ENCODE measurements at regions not wholly inside any gene's neighbourhood (a gene's known extent, or its start where the extent isn't known, plus 50 kb on each side); places are given as distances from the start of the nearest gene placed in this dataset.

- no peak for FAIRE-seq
- TF ChIP-seq TAF1 (IDR thresholded peaks at IDR 0.05; ENCODE audit: borderline replicate concordance, low read depth, low read length) = no peak
- TF ChIP-seq POLR2A (IDR thresholded peaks at IDR 0.05; ENCODE audit: low read depth, low read length) = no peak
- no peak for TF ChIP-seq POLR2AphosphoS5 (IDR thresholded peaks at IDR 0.05; ENCODE audit: low read depth, low read length)
- DNase-seq (ENCODE audit: insufficient read length) = no peak
These were observed 440.8 kb upstream of the RASGEF1B start for GRCh38 chr4:81912376-81913030.

- FAIRE-seq = no peak
These were observed 435.2 kb upstream of the RASGEF1B start for GRCh38 chr4:81906905-81907304.

GRCh38 chr4:81905971-81906370, 434.3 kb upstream of the RASGEF1B start:
- no peak for TF ChIP-seq POLR2A (IDR thresholded peaks at IDR 0.05; ENCODE audit: low read depth, low read length)
- no peak for TF ChIP-seq TAF1 (IDR thresholded peaks at IDR 0.05; ENCODE audit: borderline replicate concordance, low read depth, low read length)
- TF ChIP-seq POLR2AphosphoS5 (IDR thresholded peaks at IDR 0.05; ENCODE audit: low read depth, low read length) = no peak
- DNase-seq (ENCODE audit: insufficient read length) (no peak), FAIRE-seq (peak; percentile 74)

More at GRCh38 chr4:81906905-81907304, 435.2 kb upstream of the RASGEF1B start:
- DNase-seq (ENCODE audit: insufficient read length) = no peak
- TF ChIP-seq POLR2AphosphoS5 (IDR thresholded peaks at IDR 0.05; ENCODE audit: low read depth, low read length) (no peak), TAF1 (IDR thresholded peaks at IDR 0.05; ENCODE audit: borderline replicate concordance, low read depth, low read length) (no peak), POLR2A (IDR thresholded peaks at IDR 0.05; ENCODE audit: low read depth, low read length) (no peak)

GRCh38 chr4:81904121-81904520, 432.4 kb upstream of the RASGEF1B start:
- FAIRE-seq = no peak
- DNase-seq (ENCODE audit: insufficient read length) = no peak
- TF ChIP-seq POLR2A (IDR thresholded peaks at IDR 0.05; ENCODE audit: low read depth, low read length) = no peak

GRCh38 chr4:81903212-81903611, 431.5 kb upstream of the RASGEF1B start:
- no peak for DNase-seq (ENCODE audit: insufficient read length)
- TF ChIP-seq POLR2AphosphoS5 (IDR thresholded peaks at IDR 0.05; ENCODE audit: low read depth, low read length) = no peak
- TF ChIP-seq POLR2A (IDR thresholded peaks at IDR 0.05; ENCODE audit: low read depth, low read length) = no peak
- no peak for TF ChIP-seq TAF1 (IDR thresholded peaks at IDR 0.05; ENCODE audit: borderline replicate concordance, low read depth, low read length)
- no peak for FAIRE-seq

- no peak for DNase-seq (ENCODE audit: insufficient read length)
- TF ChIP-seq POLR2AphosphoS5 (IDR thresholded peaks at IDR 0.05; ENCODE audit: low read depth, low read length) (no peak), TAF1 (IDR thresholded peaks at IDR 0.05; ENCODE audit: borderline replicate concordance, low read depth, low read length) (no peak), POLR2A (IDR thresholded peaks at IDR 0.05; ENCODE audit: low read depth, low read length) (no peak)
- FAIRE-seq = no peak
These were observed 427.3 kb upstream of the RASGEF1B start for GRCh38 chr4:81898862-81899504.

GRCh38 chr4:81896936-81897335, 425.2 kb upstream of the RASGEF1B start:
- no peak for FAIRE-seq
- no peak for TF ChIP-seq TAF1 (IDR thresholded peaks at IDR 0.05; ENCODE audit: borderline replicate concordance, low read depth, low read length)
- TF ChIP-seq POLR2A (IDR thresholded peaks at IDR 0.05; ENCODE audit: low read depth, low read length) = no peak
- no peak for TF ChIP-seq POLR2AphosphoS5 (IDR thresholded peaks at IDR 0.05; ENCODE audit: low read depth, low read length)
- no peak for DNase-seq (ENCODE audit: insufficient read length)

- no peak for DNase-seq (ENCODE audit: insufficient read length)
- FAIRE-seq = no peak
- TF ChIP-seq POLR2AphosphoS5 (IDR thresholded peaks at IDR 0.05; ENCODE audit: low read depth, low read length) = no peak
- TF ChIP-seq TAF1 (IDR thresholded peaks at IDR 0.05; ENCODE audit: borderline replicate concordance, low read depth, low read length) = no peak
- no peak for TF ChIP-seq POLR2A (IDR thresholded peaks at IDR 0.05; ENCODE audit: low read depth, low read length)
These were observed 419.6 kb upstream of the RASGEF1B start for GRCh38 chr4:81891005-81891996.

GRCh38 chr4:81884986-81885385, 413.3 kb upstream of the RASGEF1B start:
- FAIRE-seq (no peak), DNase-seq (ENCODE audit: insufficient read length) (no peak)
- TF ChIP-seq POLR2AphosphoS5 (IDR thresholded peaks at IDR 0.05; ENCODE audit: low read depth, low read length) (no peak), POLR2A (IDR thresholded peaks at IDR 0.05; ENCODE audit: low read depth, low read length) (no peak), TAF1 (IDR thresholded peaks at IDR 0.05; ENCODE audit: borderline replicate concordance, low read depth, low read length) (no peak)

GRCh38 chr4:81883530-81884450, 412.1 kb upstream of the RASGEF1B start:
- TF ChIP-seq POLR2A (IDR thresholded peaks at IDR 0.05; ENCODE audit: low read depth, low read length) (no peak), POLR2AphosphoS5 (IDR thresholded peaks at IDR 0.05; ENCODE audit: low read depth, low read length) (no peak), TAF1 (IDR thresholded peaks at IDR 0.05; ENCODE audit: borderline replicate concordance, low read depth, low read length) (no peak)
- no peak for DNase-seq (ENCODE audit: insufficient read length)
- no peak for FAIRE-seq
